T-helper 2 cell (primary cell): ENCODE measurements at regions not wholly inside any gene's neighbourhood (a gene's known extent, or its start where the extent isn't known, plus 50 kb on each side); places are given as distances from the start of the nearest gene placed in this dataset.

ENCODE experiments used
- DNase-seq, 5 experiments: peaks; one replicate each; pipeline versions ENCODE4 v3.0.0 to v3.0.0-alpha.2; 2012 to 2022

DNA sequence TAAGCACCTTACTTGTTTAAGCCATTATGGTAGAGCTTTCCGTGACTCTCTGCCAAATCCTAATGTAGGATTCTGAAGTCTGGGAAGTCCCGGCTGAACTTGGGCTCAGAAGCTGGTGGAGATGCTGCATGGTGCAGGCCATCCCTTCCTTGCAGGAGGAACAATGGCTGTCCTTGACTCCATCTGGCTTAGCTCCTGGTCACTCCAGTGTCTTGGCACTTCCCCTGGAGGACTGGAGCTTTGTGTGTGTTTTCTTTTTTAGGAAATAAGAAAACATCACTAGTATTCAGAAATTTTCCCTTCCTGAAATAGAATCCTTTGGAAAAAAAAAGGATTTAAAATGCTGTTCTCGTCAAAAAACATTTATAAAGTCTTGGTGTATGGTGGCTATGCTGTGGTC is 209.3 kb upstream of the ROPN1 start:
- no peak for DNase-seq

- no peak for DNase-seq
Observed at GRCh38 chr3:124201786-124202185, 209.9 kb upstream of the ROPN1 start.

- no peak for DNase-seq
Observed at GRCh38 chr3:124202754-124203153, 210.8 kb upstream of the ROPN1 start.

DNA sequence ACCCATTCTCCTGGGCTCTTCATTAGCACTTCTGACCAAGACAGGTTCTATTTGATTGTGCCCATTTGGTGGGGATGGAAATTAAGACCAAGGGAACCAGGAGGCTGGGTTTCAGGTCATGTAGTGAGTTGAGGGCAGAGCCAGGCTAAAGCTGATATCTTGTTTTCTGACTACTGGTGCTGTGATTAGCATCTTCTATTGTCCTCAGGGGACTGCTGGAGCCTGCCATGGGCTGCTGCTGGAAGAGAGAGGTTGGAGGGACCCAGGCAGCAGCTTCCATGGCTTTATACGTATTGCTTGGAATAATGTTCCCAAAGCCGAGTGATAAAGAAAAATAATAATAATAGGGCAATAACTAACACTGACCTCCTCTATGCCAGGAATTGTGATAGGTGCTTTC is 211.4 kb upstream of the ROPN1 start:
- no peak for DNase-seq

DNA sequence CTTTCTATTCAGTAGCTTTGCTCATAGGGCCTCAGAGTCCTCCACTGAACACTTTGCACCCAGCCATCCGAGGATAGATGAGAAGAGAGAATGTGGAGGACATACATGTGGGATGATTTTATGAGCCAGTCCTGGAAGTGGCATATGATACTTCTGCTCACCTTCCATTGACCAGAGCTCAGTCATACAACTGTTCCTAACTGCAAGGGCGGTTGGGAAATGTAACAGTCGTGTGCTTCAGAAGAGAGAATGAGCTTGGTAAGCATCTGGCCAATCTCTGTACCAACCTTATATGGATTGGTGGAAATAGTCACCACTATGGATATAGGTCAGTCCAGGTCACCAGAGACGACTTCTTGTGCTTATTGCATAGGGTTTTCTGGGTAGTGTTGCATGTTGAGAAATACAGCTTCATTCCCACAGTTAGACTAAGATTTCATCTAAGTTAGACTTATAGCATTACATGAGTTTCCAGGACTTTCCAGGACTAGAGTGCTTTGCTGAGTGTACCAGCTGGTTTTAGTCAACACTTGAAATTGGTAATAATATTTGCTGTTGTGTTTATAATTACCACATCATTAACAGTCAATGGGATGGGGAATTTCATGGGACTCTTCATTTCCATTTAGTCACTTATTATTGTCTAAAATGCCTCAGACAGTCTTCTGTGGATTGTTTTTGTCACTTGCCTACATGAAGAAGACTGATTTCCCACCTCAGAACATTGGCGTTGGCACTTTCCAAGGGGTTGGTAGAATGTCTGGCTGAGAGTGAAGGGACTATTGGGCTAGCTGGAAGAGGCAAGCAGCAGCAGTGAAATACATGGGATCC is 214.5 kb upstream of the ROPN1 start:
- no peak for DNase-seq

GRCh38 chr3:124207077-124207476 is 215.2 kb upstream of the ROPN1 start:
- DNase-seq: no peak

DNA sequence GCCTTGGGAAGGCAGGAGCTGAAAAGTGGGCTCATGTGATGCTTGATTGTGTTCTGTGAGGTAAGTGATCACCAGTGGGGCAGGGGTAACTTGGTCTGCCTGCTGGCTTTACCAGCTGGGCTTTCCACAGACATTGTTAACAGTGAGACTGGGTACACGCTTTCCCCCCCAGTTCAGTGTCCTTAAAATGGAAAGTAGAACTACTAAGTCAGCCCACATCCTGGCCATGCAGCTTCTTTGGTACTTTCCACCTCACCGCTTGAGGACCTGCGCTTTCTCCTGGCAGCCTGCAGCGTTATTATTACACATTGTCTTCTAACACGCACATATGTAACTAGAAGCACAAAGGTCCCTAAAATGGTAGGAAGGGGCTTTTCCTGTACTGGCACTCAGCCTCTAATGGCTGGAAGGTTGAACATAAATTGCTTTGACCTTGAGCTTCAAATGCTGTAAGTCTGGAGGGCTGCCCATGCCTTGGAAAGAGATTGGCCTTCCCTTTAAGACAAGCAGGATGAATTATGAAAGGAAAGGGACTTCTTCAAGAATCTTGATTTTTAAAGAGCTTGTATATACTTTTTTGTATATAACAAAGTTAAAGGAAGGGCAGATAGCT is 216.1 kb upstream of the ROPN1 start:
- no peak for DNase-seq

- no peak for DNase-seq
Observed at GRCh38 chr3:124209426-124209825, 217.5 kb upstream of the ROPN1 start.

GRCh38 chr3:124210899-124211298 is 219.0 kb upstream of the ROPN1 start:
- DNase-seq: no peak

GRCh38 chr3:124213641-124214040 is 221.7 kb upstream of the ROPN1 start:
- DNase-seq: no peak

- peak in 1 of 5 experiments; percentile 55 for DNase-seq
Observed at GRCh38 chr3:124217542-124217941, 225.6 kb upstream of the ROPN1 start.

DNA sequence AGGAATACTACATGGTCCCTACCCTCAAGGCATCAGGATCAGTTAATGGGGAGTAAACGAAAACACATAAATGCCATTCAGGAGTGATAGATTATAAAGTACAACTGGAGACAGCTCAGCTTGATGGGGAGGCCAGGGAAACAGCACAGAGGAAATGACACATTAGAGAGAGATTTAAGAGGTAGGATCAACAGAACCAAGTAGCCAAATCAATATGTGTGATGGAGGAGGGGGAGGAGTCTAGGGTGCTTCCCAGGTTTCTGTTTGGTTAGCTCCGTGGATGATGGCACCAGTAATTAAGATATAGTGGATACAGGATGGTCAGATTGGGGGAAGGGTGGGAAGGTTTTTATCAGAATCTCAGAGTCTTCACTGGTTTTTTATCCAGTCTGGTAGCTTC is 229.5 kb upstream of the ROPN1 start:
- no peak for DNase-seq

GRCh38 chr3:124223853-124224252 is 231.9 kb upstream of the ROPN1 start:
- no peak for DNase-seq

DNA sequence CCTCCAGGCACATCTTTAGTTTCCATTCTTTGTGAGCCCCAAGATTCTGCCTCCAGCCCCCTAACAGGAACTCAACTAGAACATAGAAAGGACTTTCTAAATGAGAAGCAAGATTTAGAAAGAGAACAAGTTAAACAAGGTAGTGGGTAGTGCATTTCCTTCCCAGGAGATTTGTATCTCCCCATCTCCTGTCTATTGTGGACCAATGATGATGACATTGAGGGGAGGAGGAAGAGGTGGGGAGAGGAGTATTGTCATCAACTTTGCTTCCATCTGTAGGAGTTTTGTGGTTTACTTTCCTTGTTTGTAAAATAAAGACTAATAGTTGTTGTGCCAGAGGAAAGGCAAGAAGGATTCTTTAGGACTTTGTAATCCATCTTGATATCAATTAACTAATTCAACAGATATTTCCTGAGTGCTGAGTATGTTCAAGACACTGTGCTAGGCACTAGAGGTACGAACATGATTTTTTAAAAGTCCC is 235.3 kb upstream of the ROPN1 start:
- no peak for DNase-seq

DNA sequence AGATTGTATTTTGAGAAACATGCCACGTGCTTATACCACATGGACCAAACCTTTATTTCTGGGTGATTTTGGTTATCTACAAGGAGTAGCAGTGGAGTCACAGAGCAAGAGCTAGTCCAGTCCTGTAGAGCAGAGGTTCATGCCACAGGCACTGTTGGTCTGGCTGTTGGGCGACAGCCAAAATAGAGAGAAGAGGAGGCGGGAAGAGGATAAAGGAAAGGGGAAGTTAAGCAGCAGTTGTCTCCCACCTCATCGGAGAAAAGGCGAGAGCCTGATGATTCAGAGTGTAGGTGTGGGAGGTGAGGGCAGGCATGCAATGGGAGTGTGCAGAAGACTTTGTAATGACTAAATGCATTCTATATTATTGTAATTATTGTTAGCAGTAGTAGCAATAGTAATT is 237.5 kb upstream of the ROPN1 start:
- no peak for DNase-seq

GRCh38 chr3:124229836-124230235 is 237.9 kb upstream of the ROPN1 start:
- no peak for DNase-seq

DNA sequence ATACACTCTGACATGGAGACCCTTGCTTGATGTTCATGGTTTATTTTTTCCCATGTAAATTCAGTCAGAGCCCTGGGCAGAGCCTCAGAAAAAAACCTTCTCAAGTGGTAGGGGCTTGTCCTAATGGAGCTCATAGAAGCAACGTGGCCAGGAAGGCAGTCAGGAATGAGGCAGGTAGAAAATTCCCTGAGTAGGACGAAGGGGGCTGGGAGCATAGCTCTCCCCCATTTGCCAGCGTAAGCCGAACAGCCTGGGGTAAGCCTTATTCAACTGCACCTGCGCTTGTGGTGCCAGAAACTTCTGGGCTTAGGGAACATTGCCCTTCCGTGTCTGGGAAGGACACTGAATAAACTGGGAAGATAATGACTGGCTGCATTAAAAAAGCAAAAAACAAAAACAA is 238.5 kb upstream of the ROPN1 start:
- no peak for DNase-seq

GRCh38 chr3:124230998-124231397 is 239.1 kb upstream of the ROPN1 start:
- no peak for DNase-seq

GRCh38 chr3:124234852-124235252 is 242.9 kb upstream of the ROPN1 start:
- DNase-seq: no peak

GRCh38 chr3:124235446-124235845 is 243.5 kb upstream of the ROPN1 start:
- no peak for DNase-seq

- DNase-seq: no peak
Observed at GRCh38 chr3:124243177-124243859, 251.4 kb upstream of the ROPN1 start.

GRCh38 chr3:124246376-124246775 is 254.5 kb upstream of the ROPN1 start:
- DNase-seq: no peak

- DNase-seq: peak in 1 of 5 experiments; percentile 5
Observed at GRCh38 chr3:124246949-124247348, 255.0 kb upstream of the ROPN1 start.
